NB4 (cell line): ENCODE measurements at regions not wholly inside any gene's neighbourhood (a gene's known extent, or its start where the extent isn't known, plus 50 kb on each side); places are given as distances from the start of the nearest gene placed in this dataset.

Experiments used
- DNase-seq: peaks from one replicate; pipeline ENCODE4 v3.0.0; 2010; ENCODE audit warnings: low read depth
- H3K4me3 ChIP-seq: one replicate; pipeline ENCODE4 v1.5.1; 2011; ENCODE audit warnings: mild to moderate bottlenecking, low read depth, low read length, moderate library complexity
- CTCF ChIP-seq: IDR thresholded peaks from one replicate; pipeline ENCODE4 v1.5.1; 2012; ENCODE audit warnings: low read depth, low read length
- MAX ChIP-seq: IDR thresholded peaks from 2 replicates; pipeline ENCODE4 v1.6.1; 2011; ENCODE audit warnings: low read depth, low read length
- MYC ChIP-seq: IDR thresholded peaks from 2 replicates; pipeline ENCODE4 v1.6.1; 2011; ENCODE audit warnings: low read depth, low read length
- POLR2A ChIP-seq: IDR thresholded peaks from 2 replicates; pipeline ENCODE4 v1.6.1; 2011; ENCODE audit warnings: mild to moderate bottlenecking; ENCODE audit not compliant: insufficient read length; ENCODE audit errors: extremely low read depth

- no peak overlapping the region for H3K4me3 ChIP-seq
- TF ChIP-seq MAX, result no peak
- no peak for TF ChIP-seq MYC
These were observed 121.8 kb upstream of the HDGFL1 start for GRCh38 chr6:22447249-22448196.

GRCh38 chr6:22448291-22448711, 121.1 kb upstream of the HDGFL1 start:
- TF ChIP-seq MYC (no peak), POLR2A (no peak)
- H3K4me3 ChIP-seq, result no peak overlapping the region
- no peak for DNase-seq

More at GRCh38 chr6:22447249-22448196, 121.8 kb upstream of the HDGFL1 start:
- no peak for DNase-seq

GRCh38 chr6:22451962-22452361, 117.4 kb upstream of the HDGFL1 start:
- no peak overlapping the region for H3K4me3 ChIP-seq
- TF ChIP-seq CTCF (no peak), POLR2A (no peak), MAX (no peak), MYC (no peak)
- DNase-seq, result no peak

- DNase-seq, result no peak
- TF ChIP-seq MAX (no peak), MYC (no peak), POLR2A (no peak), CTCF (no peak)
- H3K4me3 ChIP-seq, result no peak overlapping the region
These were observed 114.0 kb upstream of the HDGFL1 start for GRCh38 chr6:22455378-22455777.

GRCh38 chr6:22457996-22458395, 111.4 kb upstream of the HDGFL1 start:
- TF ChIP-seq CTCF (no peak), MAX (no peak), POLR2A (no peak), MYC (no peak)
- DNase-seq, result no peak
- no peak overlapping the region for H3K4me3 ChIP-seq

- TF ChIP-seq CTCF, result no peak
- no peak for TF ChIP-seq POLR2A
- no peak overlapping the region for H3K4me3 ChIP-seq
- DNase-seq, result no peak
These were observed 102.6 kb upstream of the HDGFL1 start for GRCh38 chr6:22466665-22467245.

GRCh38 chr6:22467645-22468044, 101.7 kb upstream of the HDGFL1 start:
- no peak overlapping the region for H3K4me3 ChIP-seq
- no peak for DNase-seq
- TF ChIP-seq MAX (no peak), CTCF (no peak), POLR2A (no peak), MYC (no peak)
